H1 (cell line): ENCODE measurements at regions not wholly inside any gene's neighbourhood (a gene's known extent, or its start where the extent isn't known, plus 50 kb on each side); places are given as distances from the start of the nearest gene placed in this dataset.

Experiments
- CTCF ChIA-PET: fragments of 300-600 bp; sonication (Branson Sonifier 250); formaldehyde crosslinking; loops from one replicate; lab custom pipeline; 2021; ENCODE audit not compliant: partially characterized antibody; lab: Charles Lee
- POLR2A ChIA-PET: fragments of 300-600 bp; sonication (Branson Sonifier 250); formaldehyde crosslinking; loops from one replicate; lab custom pipeline; 2021; ENCODE audit warnings: inconsistent platforms; ENCODE audit not compliant: partially characterized antibody; lab: Charles Lee
- DNase-seq, 2 experiments: peaks; one replicate each; pipeline versions ENCODE4 v3.0.0 to v3.0.0-alpha.2; 2010 to 2022; ENCODE audit warnings: low spot score in 2 of 2, low read depth in 1 of 2, mixed read lengths in 1 of 2
- FAIRE-seq: peaks from 2 replicates; lab custom pipeline; 2011; peaks lifted over from hg19 to GRCh38; lab: Jason Lieb, UNC
- H2AFZ ChIP-seq: 2 replicates; pipeline ENCODE4 v1.8.1; 2012; ENCODE audit warnings: low read length, inconsistent platforms
- H2AK5ac ChIP-seq: 2 replicates; pipeline ENCODE4 v1.6.1; 2013; ENCODE audit warnings: low read depth, low read length
- H2BK120ac ChIP-seq: replicated peaks from 2 replicates; pipeline ENCODE3; 2013; ENCODE audit warnings: low read depth, low read length, inconsistent platforms
- H2BK12ac ChIP-seq: 2 replicates; pipeline ENCODE4 v1.6.1; 2013; ENCODE audit warnings: low read depth, low read length
- H2BK15ac ChIP-seq: 2 replicates; pipeline ENCODE4 v1.6.1; 2013; ENCODE audit warnings: low read length
- H2BK20ac ChIP-seq: 2 replicates; pipeline ENCODE4 v1.6.1; 2013; ENCODE audit warnings: low read length
- H2BK5ac ChIP-seq: 2 replicates; pipeline ENCODE4 v1.6.1; 2013; ENCODE audit warnings: low read depth, low read length
- H3K14ac ChIP-seq: 2 replicates; pipeline ENCODE4 v1.6.1; 2013; ENCODE audit warnings: inconsistent platforms; ENCODE audit not compliant: insufficient read length
- H3K18ac ChIP-seq: 2 replicates; pipeline ENCODE4 v1.6.1; 2013; ENCODE audit warnings: low read length; ENCODE audit errors: extremely low read depth
- H3K23ac ChIP-seq: 2 replicates; pipeline ENCODE4 v1.6.1; 2013; ENCODE audit warnings: inconsistent platforms; ENCODE audit not compliant: insufficient read length
- H3K23me2 ChIP-seq: 2 replicates; pipeline ENCODE4 v1.6.1; 2013; ENCODE audit warnings: low read depth, low read length
- H3K27ac ChIP-seq: 2 replicates; pipeline ENCODE4 v1.6.1; 2011; ENCODE audit warnings: low read depth, low read length, inconsistent platforms
- H3K27me3 ChIP-seq, 4 experiments: replicated peaks in 1 of 4; 1 replicate in 1 of 4; 2 replicates in 3 of 4; pipeline versions ENCODE4 v1.6.1 to v1.8.1; 2011 to 2013; ENCODE audit warnings: low read length in 3 of 4, mild to moderate bottlenecking in 3 of 4, inconsistent platforms in 2 of 4, mixed read lengths in 2 of 4, moderate library complexity in 1 of 4; ENCODE audit not compliant: control insufficient read depth in 3 of 4, insufficient read depth in 3 of 4; ENCODE audit errors: extremely low read depth in 1 of 4
- H3K36me3 ChIP-seq, 4 experiments: 2 replicates each; pipeline versions ENCODE4 v1.6.1 to v1.8.1; 2011 to 2013; ENCODE audit warnings: mild to moderate bottlenecking in 4 of 4, low read length in 3 of 4, moderate library complexity in 2 of 4, control low read depth in 1 of 4, inconsistent platforms in 1 of 4; ENCODE audit not compliant: insufficient read depth in 4 of 4, control insufficient read depth in 2 of 4
- H3K4ac ChIP-seq: replicated peaks from 2 replicates; pipeline ENCODE3; 2013; ENCODE audit warnings: low read length, low read depth, mixed read lengths, inconsistent platforms; ENCODE audit not compliant: insufficient read length
- H3K4me1 ChIP-seq, 4 experiments: replicated peaks in 1 of 4; 1 replicate in 1 of 4; 2 replicates in 3 of 4; pipeline versions ENCODE4 v1.6.1 to v1.8.1; 2011 to 2013; ENCODE audit warnings: low read length in 3 of 4, inconsistent platforms in 2 of 4, mixed read lengths in 1 of 4; ENCODE audit not compliant: insufficient read depth in 4 of 4, control insufficient read depth in 3 of 4
- H3K4me2 ChIP-seq, 2 experiments: 2 replicates each; pipeline versions ENCODE4 v1.6.1 to v1.8.1; 2011 to 2013; ENCODE audit warnings: low read depth in 2 of 2, low read length in 2 of 2, control low read depth in 1 of 2, inconsistent platforms in 1 of 2, mild to moderate bottlenecking in 1 of 2; ENCODE audit not compliant: insufficient read depth in 1 of 2
- H3K4me3 ChIP-seq, 4 experiments: fragments of 200-600, 300-600 bp in 1 of 4; sonication (generic), shearing (Covaris generic), sonication (Bioruptor Twin) in 1 of 4; 2 replicates each; pipeline versions ENCODE4 v1.5.1 to v1.8.1; 2011 to 2016; ENCODE audit warnings: low read length in 4 of 4, low read depth in 3 of 4, control low read depth in 2 of 4, inconsistent platforms in 2 of 4, mild to moderate bottlenecking in 2 of 4, mixed read lengths in 1 of 4, moderate library complexity in 1 of 4; ENCODE audit not compliant: insufficient read depth in 2 of 4; ENCODE audit errors: extremely low read depth in 1 of 4
- H3K56ac ChIP-seq: replicated peaks from 2 replicates; pipeline ENCODE3; 2013; ENCODE audit warnings: low read depth, mild to moderate bottlenecking, mixed read lengths, low read length, inconsistent platforms; ENCODE audit not compliant: insufficient read length
- H3K79me1 ChIP-seq: 2 replicates; pipeline ENCODE4 v1.6.1; 2013; ENCODE audit warnings: low read depth, low read length, control low read depth
- H3K79me2 ChIP-seq, 2 experiments: 2 replicates each; pipeline versions ENCODE4 v1.6.1 to v1.8.1; 2012 to 2013; ENCODE audit warnings: low read length in 2 of 2, mild to moderate bottlenecking in 2 of 2, inconsistent platforms in 1 of 2; ENCODE audit not compliant: insufficient read depth in 2 of 2, control insufficient read depth in 1 of 2
- H3K9ac ChIP-seq, 4 experiments: replicated peaks in 1 of 4; 1 replicate in 1 of 4; 2 replicates in 3 of 4; pipeline versions ENCODE4 v1.6.1 to v1.8.1; 2011 to 2013; ENCODE audit warnings: low read depth in 3 of 4, low read length in 3 of 4, control low read depth in 2 of 4, mild to moderate bottlenecking in 2 of 4, moderate library complexity in 2 of 4, inconsistent platforms in 1 of 4; ENCODE audit errors: extremely low read depth in 1 of 4
- H3K9me3 ChIP-seq, 2 experiments: 2 replicates each; pipeline versions ENCODE4 v1.6.1 to v1.8.1; 2012 to 2013; ENCODE audit warnings: mild to moderate bottlenecking in 2 of 2, moderate library complexity in 2 of 2, control low read depth in 1 of 2, inconsistent platforms in 1 of 2, low read depth in 1 of 2, low read length in 1 of 2, mixed read lengths in 1 of 2; ENCODE audit not compliant: insufficient read depth in 2 of 2
- H4K20me1 ChIP-seq, 2 experiments: replicated peaks in 1 of 2; 2 replicates each; pipeline versions ENCODE3 to v1.8.1; 2011 to 2013; ENCODE audit warnings: inconsistent platforms in 2 of 2, low read length in 2 of 2, mild to moderate bottlenecking in 1 of 2; ENCODE audit not compliant: insufficient read depth in 2 of 2, control insufficient read depth in 1 of 2
- H4K5ac ChIP-seq: 2 replicates; pipeline ENCODE4 v1.6.1; 2013; ENCODE audit warnings: low read length, low read depth, mixed read lengths, inconsistent platforms; ENCODE audit not compliant: insufficient read length
- H4K8ac ChIP-seq: 2 replicates; pipeline ENCODE4 v1.8.0; 2013; ENCODE audit warnings: mild to moderate bottlenecking, moderate library complexity, low read length, inconsistent platforms; ENCODE audit not compliant: insufficient read depth; ENCODE audit errors: extremely low read depth
- H4K91ac ChIP-seq: replicated peaks from 2 replicates; pipeline ENCODE3; 2013; ENCODE audit warnings: low read length, mixed read lengths, inconsistent platforms; ENCODE audit not compliant: insufficient read length
- RFX5 ChIP-seq: IDR thresholded peaks from 2 replicates; pipeline ENCODE4 v1.6.1; 2011; ENCODE audit warnings: low read depth, low read length, improper control_type of control experiment, borderline replicate concordance
- WGBS, 2 experiments: shearing (Covaris generic) in 1 of 2; methylation state at CpG; one replicate each; pipeline versions ENCODE4 v1.1.6 to v1.1.7; 2013 to 2015; ENCODE audit warnings: low lambda C conversion rate in 2 of 2, mixed read lengths in 2 of 2, inconsistent platforms in 1 of 2, low coverage in 1 of 2, missing lambda C conversion rate in 1 of 2; ENCODE audit not compliant: insufficient replicate concordance in 2 of 2, insufficient coverage in 1 of 2, insufficient read length in 1 of 2; ENCODE audit errors: extremely low coverage in 1 of 2, missing lambda C conversion rate in 1 of 2; 5-methylcytosine and 5-hydroxymethylcytosine counted together

- 87% methylated on average over 5 of the region's 5 CpGs; no CpG with 5 or more reads in 1 of the 2 experiments for WGBS, 2 experiments
- no peak overlapping the region for H3K4me3 ChIP-seq
- CTCF ChIA-PET = interaction anchor here (1.1 kb wide), 2 partner anchors 8 to 218 kb away, joined by 3 to 6 read pairs; no protein-coding TSS in a partner anchor
These were observed 214.9 kb downstream of the HLX start for GRCh38 chr1:221093903-221094791.

More at GRCh38 chr1:221093903-221094791, 214.9 kb downstream of the HLX start:
- no peaks in the 10 kb centered on the region for H3K23me2 ChIP-seq
- H2AFZ ChIP-seq = no peak overlapping the region
- H2AK5ac ChIP-seq = no peak overlapping the region
- no peak overlapping the region for H3K4ac ChIP-seq
- no peak overlapping the region for H3K27ac ChIP-seq
- no peaks in the 10 kb centered on the region for H3K36me3 ChIP-seq
- no peak overlapping the region for H2BK15ac ChIP-seq
- H2BK120ac ChIP-seq = no peak overlapping the region
- H3K79me2 ChIP-seq = no peaks in the 10 kb centered on the region
- FAIRE-seq (no peak), DNase-seq (no peak)
- no peak overlapping the region for H2BK20ac ChIP-seq
- TF ChIP-seq RFX5 = no peak
- no peak overlapping the region for H3K9ac ChIP-seq
- no peak overlapping the region for H4K91ac ChIP-seq
- POLR2A ChIA-PET = interaction anchor here (0.6 kb wide), 2 partner anchors 154 to 647 kb away, joined by 3 to 4 read pairs; no protein-coding TSS in a partner anchor
- no peak overlapping the region for H3K18ac ChIP-seq
- no peak overlapping the region for H2BK5ac ChIP-seq
- no peaks in the 10 kb centered on the region for H3K4me1 ChIP-seq
- no peaks in the 10 kb centered on the region for H3K79me1 ChIP-seq
- H4K20me1 ChIP-seq = no peaks in the 10 kb centered on the region
- no peak overlapping the region for H4K5ac ChIP-seq
- H3K9me3 ChIP-seq = no peaks in the 10 kb centered on the region
- H4K8ac ChIP-seq = no peak overlapping the region
- H2BK12ac ChIP-seq = no peak overlapping the region
- H3K56ac ChIP-seq = no peak overlapping the region
- H3K27me3 ChIP-seq = no peaks in the 10 kb centered on the region
- no peak overlapping the region for H3K4me2 ChIP-seq
- no peak overlapping the region for H3K14ac ChIP-seq
- H3K23ac ChIP-seq = no peak overlapping the region
